ENCODE measurements at regions not wholly inside any gene's neighbourhood (a gene's known extent, or its start where the extent isn't known, plus 50 kb on each side); places are given as distances from the start of the nearest gene placed in this dataset.
"Not testable (repeated sequence)": the region's sequence is repeated elsewhere in the genome, so short reads cannot be mapped to it uniquely, and the experiment has no call there.

GRCh38 chr9:117864385-117865057 lies 160.3 kb downstream of the TLR4 start:
- no peak for DNase-seq

GRCh38 chr9:117868594-117868993 lies 164.4 kb downstream of the TLR4 start:
- no peak for DNase-seq

- no peak for DNase-seq
Observed at GRCh38 chr9:117869287-117869686, 165.1 kb downstream of the TLR4 start.

GRCh38 chr9:117869712-117870111 lies 165.5 kb downstream of the TLR4 start:
- no peak for DNase-seq

- no peak for DNase-seq
Observed at GRCh38 chr9:117873664-117874063, 169.5 kb downstream of the TLR4 start.

- DNase-seq: no peak
Observed at GRCh38 chr9:117875886-117876285, 171.7 kb downstream of the TLR4 start.

GRCh38 chr9:117882171-117882570 lies 178.0 kb downstream of the TLR4 start:
- no peak for DNase-seq

- DNase-seq: no peak
Observed at GRCh38 chr9:117886616-117887015, 182.4 kb downstream of the TLR4 start.

GRCh38 chr9:117887383-117887782 lies 183.2 kb downstream of the TLR4 start:
- no peak for DNase-seq

- no peak for DNase-seq
Observed at GRCh38 chr9:117887941-117888340, 183.7 kb downstream of the TLR4 start.

GRCh38 chr9:117903453-117903852 lies 199.2 kb downstream of the TLR4 start:
- DNase-seq: no peak

- DNase-seq: no peak
Observed at GRCh38 chr9:117906763-117907162, 202.6 kb downstream of the TLR4 start.

- no peak for DNase-seq
Observed at GRCh38 chr9:117907420-117907819, 203.2 kb downstream of the TLR4 start.

GRCh38 chr9:117916291-117916690 lies 212.1 kb downstream of the TLR4 start:
- DNase-seq: no peak

- no peak for DNase-seq
Observed at GRCh38 chr9:117917873-117918272, 213.7 kb downstream of the TLR4 start.

- no peak for DNase-seq
Observed at GRCh38 chr9:117919538-117919937, 215.3 kb downstream of the TLR4 start.

- DNase-seq: no peak
Observed at GRCh38 chr9:117926031-117926658, 221.9 kb downstream of the TLR4 start.

GRCh38 chr9:117927354-117927753 lies 223.2 kb downstream of the TLR4 start:
- DNase-seq: no peak

GRCh38 chr9:117929868-117930267 lies 225.7 kb downstream of the TLR4 start:
- DNase-seq: no peak

GRCh38 chr9:117932585-117932984 lies 228.4 kb downstream of the TLR4 start:
- no peak for DNase-seq

- no peak for DNase-seq
Observed at GRCh38 chr9:117936185-117937130, 232.3 kb downstream of the TLR4 start.

GRCh38 chr9:117938086-117938485 lies 233.9 kb downstream of the TLR4 start:
- no peak for DNase-seq

- no peak for DNase-seq
Observed at GRCh38 chr9:117938896-117939295, 234.7 kb downstream of the TLR4 start.

- DNase-seq: not testable (repeated sequence)
Observed at GRCh38 chr9:117944750-117945149, 240.5 kb downstream of the TLR4 start.

Data from activated naive CD4-positive, alpha-beta T cell treated with anti-CD3 and anti-CD28 coated beads, Interleukin-2, amount 50 U/mL, for 16 hours (primary cell).